A549 (cell line): ENCODE measurements at regions not wholly inside any gene's neighbourhood (a gene's known extent, or its start where the extent isn't known, plus 50 kb on each side); places are given as distances from the start of the nearest gene placed in this dataset.
"Not testable (repeated sequence)": the region's sequence is repeated elsewhere in the genome, so short reads cannot be mapped to it uniquely, and the experiment has no call there.

ENCODE experiments used
- CEBPB ChIP-seq, 2 experiments: fragments of >200 bp in 1 of 2; sonication (Bioruptor Twin) in 1 of 2; formaldehyde crosslinking in 1 of 2; IDR thresholded peaks; 2 replicates each; pipeline ENCODE4 v1.6.1; 2012 to 2016
- CTCF ChIP-seq: fragments of >200 bp; sonication (Bioruptor Twin); formaldehyde crosslinking; IDR thresholded peaks from 3 replicates; pipeline ENCODE4 v1.5.1; 2016
- ESRRA ChIP-seq: fragments of 150-350 bp; IDR thresholded peaks from 2 replicates; pipeline ENCODE4 v1.6.1; 2014; ENCODE audit warnings: mild to moderate bottlenecking, low read length, borderline replicate concordance
- MAZ ChIP-seq: fragments of 150-350 bp; IDR thresholded peaks from 2 replicates; pipeline ENCODE4 v1.6.1; 2014; ENCODE audit warnings: antibody characterized with exemption, low read depth, low read length, borderline replicate concordance
- NFE2L2 ChIP-seq: fragments of 150-350 bp; conservative IDR thresholded peaks from 2 replicates; pipeline ENCODE4 v1.6.1; 2014; ENCODE audit warnings: low read length
- POLR2A ChIP-seq: IDR thresholded peaks from 2 replicates; pipeline ENCODE4 v1.6.1; 2012; ENCODE audit warnings: mild to moderate bottlenecking, low read length
- REST ChIP-seq: fragments of 200-600 bp; sonication (generic); IDR thresholded peaks from 2 replicates; pipeline ENCODE4 v1.6.1; 2016; ENCODE audit warnings: antibody characterized with exemption, mild to moderate bottlenecking, moderate library complexity

GRCh38 chr12:68540768-68541167, 69.9 kb upstream of the RAP1B start:
- TF ChIP-seq CTCF; ESRRA; MAZ; POLR2A; REST; CEBPB (IDR thresholded peaks at IDR 0.05); NFE2L2: not testable (repeated sequence)
